ENCODE measurements at regions not wholly inside any gene's neighbourhood (a gene's known extent, or its start where the extent isn't known, plus 50 kb on each side); places are given as distances from the start of the nearest gene placed in this dataset.

DNA sequence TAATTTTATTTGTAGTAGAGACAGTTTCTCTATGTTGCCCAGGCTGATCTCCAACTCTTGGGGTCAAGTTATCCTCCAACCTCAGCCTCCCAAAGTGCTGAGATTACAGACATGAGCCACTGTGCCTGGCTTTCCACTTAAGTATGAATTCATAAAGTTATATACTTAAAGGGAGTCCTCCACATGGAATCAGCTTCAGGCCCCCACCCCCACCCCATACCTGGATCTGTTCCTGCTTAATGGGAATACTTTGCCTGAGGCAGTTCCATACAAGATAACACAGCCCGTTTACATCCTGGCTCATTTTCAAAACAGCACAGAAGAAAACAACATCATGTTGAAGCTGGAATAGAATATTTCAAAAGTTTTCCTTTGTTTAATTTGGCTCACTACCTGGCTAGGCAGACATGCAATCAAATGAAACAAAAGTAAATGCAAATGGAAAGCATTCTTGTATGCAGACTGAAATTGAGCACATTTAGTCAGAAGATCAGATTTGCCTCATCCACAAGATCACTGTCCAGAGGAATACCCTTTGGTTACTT, 82.4 kb downstream of the FAT3 start:
- TF ChIP-seq, protein P1, sequence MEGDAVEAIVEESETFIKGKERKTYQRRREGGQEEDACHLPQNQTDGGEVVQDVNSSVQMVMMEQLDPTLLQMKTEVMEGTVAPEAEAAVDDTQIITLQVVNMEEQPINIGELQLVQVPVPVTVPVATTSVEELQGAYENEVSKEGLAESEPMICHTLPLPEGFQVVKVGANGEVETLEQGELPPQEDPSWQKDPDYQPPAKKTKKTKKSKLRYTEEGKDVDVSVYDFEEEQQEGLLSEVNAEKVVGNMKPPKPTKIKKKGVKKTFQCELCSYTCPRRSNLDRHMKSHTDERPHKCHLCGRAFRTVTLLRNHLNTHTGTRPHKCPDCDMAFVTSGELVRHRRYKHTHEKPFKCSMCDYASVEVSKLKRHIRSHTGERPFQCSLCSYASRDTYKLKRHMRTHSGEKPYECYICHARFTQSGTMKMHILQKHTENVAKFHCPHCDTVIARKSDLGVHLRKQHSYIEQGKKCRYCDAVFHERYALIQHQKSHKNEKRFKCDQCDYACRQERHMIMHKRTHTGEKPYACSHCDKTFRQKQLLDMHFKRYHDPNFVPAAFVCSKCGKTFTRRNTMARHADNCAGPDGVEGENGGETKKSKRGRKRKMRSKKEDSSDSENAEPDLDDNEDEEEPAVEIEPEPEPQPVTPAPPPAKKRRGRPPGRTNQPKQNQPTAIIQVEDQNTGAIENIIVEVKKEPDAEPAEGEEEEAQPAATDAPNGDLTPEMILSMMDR (IDR thresholded peaks at IDR 0.05; ENCODE audit: extremely low read depth, missing control alignments), result no peak
- DNase-seq (ENCODE audit: low spot score), result no peak

DNA sequence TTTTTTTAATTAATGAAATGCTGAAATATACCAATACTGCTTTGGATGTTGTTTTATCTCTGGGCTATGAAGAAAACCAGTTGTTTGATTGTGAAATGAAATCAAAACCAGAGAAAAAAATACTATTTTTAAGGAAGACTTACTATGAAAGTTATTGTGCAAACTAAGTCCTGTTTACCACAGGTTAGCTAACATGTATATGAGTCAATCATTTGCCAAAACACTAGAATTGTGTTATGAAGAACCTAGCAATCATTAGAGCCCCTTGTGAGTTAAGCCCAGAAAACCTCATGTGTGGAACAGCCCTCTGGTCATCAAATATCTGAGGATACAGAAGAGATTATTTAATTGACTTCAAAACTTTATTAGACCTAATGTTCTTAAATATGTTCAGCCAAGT, 83.7 kb downstream of the FAT3 start:
- DNase-seq (ENCODE audit: low spot score), result no peak
- TF ChIP-seq, protein P1 (IDR thresholded peaks at IDR 0.05; ENCODE audit: extremely low read depth, missing control alignments), result no peak

DNA sequence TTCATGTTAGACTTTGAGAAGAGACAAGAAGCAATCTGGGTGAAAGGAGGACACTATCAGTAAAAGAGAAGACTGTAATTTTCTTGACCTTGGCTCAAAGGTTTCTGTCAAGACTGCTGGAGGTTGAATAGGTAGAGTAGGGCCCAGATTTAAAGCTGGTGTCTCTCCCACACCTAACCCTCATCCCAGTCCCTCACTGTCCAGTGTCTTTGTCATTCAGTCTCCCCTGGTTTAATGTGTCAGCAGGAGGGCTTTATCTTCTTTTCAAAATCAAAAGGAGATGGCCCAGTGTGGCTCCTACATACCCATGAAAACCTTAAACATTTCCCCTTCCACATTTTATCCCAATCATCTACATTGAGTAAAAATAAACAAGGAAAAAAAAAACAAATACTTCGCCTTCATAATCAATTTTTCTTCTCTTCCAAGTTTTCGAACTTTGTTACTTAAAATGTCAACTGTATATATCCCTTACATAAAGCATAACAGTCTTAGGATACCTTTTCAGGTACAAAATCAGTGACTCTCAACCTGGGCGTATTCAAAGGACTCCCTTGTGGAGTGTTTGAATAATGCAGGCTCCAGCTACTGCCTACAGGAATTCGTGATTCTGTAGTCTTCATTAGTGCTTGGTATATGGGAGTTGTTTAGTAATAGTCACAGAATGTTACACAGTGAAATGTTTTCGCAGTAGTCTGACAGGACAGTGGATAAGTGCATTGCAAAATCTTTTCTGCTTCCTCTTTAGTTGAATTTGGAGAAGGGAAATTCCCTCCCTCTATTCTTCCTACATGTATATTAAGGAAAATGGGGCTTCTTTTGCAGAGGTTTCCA, 87.2 kb downstream of the FAT3 start:
- TF ChIP-seq, protein P1 (IDR thresholded peaks at IDR 0.05; ENCODE audit: extremely low read depth, missing control alignments), result no peak
- DNase-seq (ENCODE audit: low spot score), result no peak

DNA sequence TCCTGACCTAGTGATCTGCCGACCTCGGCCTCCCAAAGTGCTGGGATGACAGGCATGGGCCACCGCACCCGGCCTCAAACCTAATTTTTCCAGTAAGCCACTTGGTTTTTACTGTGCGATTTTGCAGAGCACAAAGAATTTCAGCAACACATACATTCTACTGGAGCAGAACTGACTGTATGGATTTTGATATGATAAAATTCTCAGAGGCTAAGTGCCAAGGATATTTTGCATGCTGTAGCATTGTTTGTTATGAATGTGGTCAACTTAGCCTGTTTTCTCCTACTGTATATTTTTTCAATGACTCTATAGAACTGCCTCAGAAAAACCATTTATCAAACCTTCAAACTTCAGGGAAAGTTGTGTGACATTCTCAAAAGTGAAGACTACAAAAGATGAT, 89.2 kb downstream of the FAT3 start:
- TF ChIP-seq, protein P1 (IDR thresholded peaks at IDR 0.05; ENCODE audit: extremely low read depth, missing control alignments), result no peak
- DNase-seq (ENCODE audit: low spot score), result no peak

DNA sequence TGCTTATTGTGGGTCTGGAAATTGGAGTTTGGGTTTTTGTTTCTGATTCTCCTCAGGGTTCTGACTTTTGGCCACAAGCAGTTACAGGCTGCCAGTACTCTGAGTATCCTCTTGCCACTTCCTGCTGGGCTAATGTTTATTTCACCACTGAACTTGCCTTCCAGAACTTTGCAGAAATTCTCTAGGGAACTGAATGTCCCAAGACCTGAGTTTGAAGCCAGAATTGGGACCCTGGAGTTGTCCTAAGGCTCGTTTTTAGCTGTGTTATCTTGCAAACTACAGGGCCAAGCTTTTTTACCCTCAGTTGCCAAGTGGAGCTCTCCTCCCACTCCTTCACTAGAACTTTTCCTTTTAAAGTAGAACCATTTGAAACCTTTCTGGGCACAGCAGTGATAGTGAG, 89.9 kb downstream of the FAT3 start:
- DNase-seq (ENCODE audit: low spot score), result no peak
- TF ChIP-seq, protein P1 (IDR thresholded peaks at IDR 0.05; ENCODE audit: extremely low read depth, missing control alignments), result no peak

DNA sequence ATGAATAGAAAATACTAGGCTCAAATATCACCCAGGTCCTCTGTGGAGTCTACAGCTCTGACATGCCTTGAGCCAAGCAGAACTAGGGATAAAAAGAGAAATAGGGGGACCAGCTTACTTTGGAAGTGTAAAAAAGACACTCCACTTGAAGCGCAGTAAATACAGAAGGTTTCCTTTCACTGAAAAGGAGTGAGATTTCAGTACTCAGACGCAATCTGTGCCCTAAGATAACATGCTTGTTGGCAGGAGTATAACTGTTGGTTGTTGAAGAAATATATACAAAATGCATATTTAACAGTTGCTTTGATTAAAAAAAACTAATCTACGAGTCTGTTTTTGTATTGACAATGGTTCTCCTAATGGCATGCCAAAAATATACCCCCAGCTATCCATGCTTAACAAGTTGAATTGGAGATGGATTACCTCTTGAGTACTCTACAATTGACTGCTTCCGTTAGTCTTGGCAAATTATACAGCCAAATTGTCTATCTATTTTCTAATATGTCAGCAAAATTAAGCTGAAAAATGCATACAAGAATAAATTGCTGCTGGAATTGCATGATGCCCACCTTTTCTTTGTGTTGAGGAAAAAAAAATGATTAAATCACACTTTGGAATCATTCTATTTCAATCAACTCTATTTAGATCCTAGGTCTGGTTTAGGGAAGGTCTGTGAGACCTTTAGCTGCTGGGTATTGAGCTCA, 91.6 kb downstream of the FAT3 start:
- TF ChIP-seq, protein P1 (IDR thresholded peaks at IDR 0.05; ENCODE audit: extremely low read depth, missing control alignments), result no peak
- no peak for DNase-seq (ENCODE audit: low spot score)

DNA sequence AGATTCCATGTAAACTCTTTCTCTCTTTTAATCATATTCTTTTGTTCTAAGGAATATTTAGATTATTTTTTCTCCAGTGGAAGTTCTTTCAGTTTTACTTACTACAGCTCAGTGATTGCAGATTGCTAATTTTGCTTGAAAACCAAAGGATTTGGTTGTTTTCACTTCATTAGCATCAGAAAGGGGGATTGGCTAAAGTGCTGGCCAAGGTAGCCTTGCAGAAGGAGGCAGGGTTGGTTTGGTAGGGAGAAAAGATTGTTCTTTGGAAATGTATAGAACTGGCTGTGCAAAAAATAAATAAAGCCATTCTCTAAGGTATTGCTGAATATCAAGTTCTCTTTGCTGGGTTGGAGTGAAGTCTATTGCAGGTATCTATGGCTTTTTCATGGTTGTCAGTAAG, 92.6 kb downstream of the FAT3 start:
- TF ChIP-seq, protein P1 (IDR thresholded peaks at IDR 0.05; ENCODE audit: extremely low read depth, missing control alignments), result no peak
- no peak for DNase-seq (ENCODE audit: low spot score)
